ENCODE measurements at regions not wholly inside any gene's neighbourhood (a gene's known extent, or its start where the extent isn't known, plus 50 kb on each side); places are given as distances from the start of the nearest gene placed in this dataset.
"Not testable (repeated sequence)": the region's sequence is repeated elsewhere in the genome, so short reads cannot be mapped to it uniquely, and the experiment has no call there.

- DNase-seq (ENCODE audit: low spot score): no peak
- FAIRE-seq: no peak
Observed at GRCh38 chr6:68025764-68026163, 609.3 kb upstream of the ADGRB3 start.

GRCh38 chr6:68024570-68025269, 610.4 kb upstream of the ADGRB3 start:
- no peak for DNase-seq (ENCODE audit: low spot score)
- FAIRE-seq: no peak

- FAIRE-seq; DNase-seq (ENCODE audit: low spot score): not testable (repeated sequence)
Observed at GRCh38 chr6:68022968-68023367, 612.1 kb upstream of the ADGRB3 start.

- FAIRE-seq: no peak
- DNase-seq (ENCODE audit: low spot score): no peak
Observed at GRCh38 chr6:68013780-68014515, 621.1 kb upstream of the ADGRB3 start.

- DNase-seq (ENCODE audit: low spot score) (no peak), FAIRE-seq (no peak)
Observed at GRCh38 chr6:68012822-68013221, 622.3 kb upstream of the ADGRB3 start.

- DNase-seq (ENCODE audit: low spot score) (no peak), FAIRE-seq (no peak)
Observed at GRCh38 chr6:68010936-68011335, 624.1 kb upstream of the ADGRB3 start.

GRCh38 chr6:68008445-68008844, 626.6 kb upstream of the ADGRB3 start:
- no peak for DNase-seq (ENCODE audit: low spot score)
- no peak for FAIRE-seq

- FAIRE-seq: no peak
- no peak for DNase-seq (ENCODE audit: low spot score)
Observed at GRCh38 chr6:68007717-68008116, 627.4 kb upstream of the ADGRB3 start.

- DNase-seq (ENCODE audit: low spot score) (no peak), FAIRE-seq (no peak)
Observed at GRCh38 chr6:67986694-67987232, 648.3 kb upstream of the ADGRB3 start.

- FAIRE-seq: no peak
Observed at GRCh38 chr6:67976486-67976885, 658.6 kb upstream of the ADGRB3 start.

GRCh38 chr6:67974931-67975330, 660.2 kb upstream of the ADGRB3 start:
- peak; percentile 40 for FAIRE-seq
- no peak for DNase-seq (ENCODE audit: low spot score)

More at GRCh38 chr6:67976486-67976885, 658.6 kb upstream of the ADGRB3 start:
- DNase-seq (ENCODE audit: low spot score): no peak

- no peak for FAIRE-seq
- no peak for DNase-seq (ENCODE audit: low spot score)
Observed at GRCh38 chr6:67971812-67972211, 663.3 kb upstream of the ADGRB3 start.

GRCh38 chr6:67966830-67967229, 668.3 kb upstream of the ADGRB3 start:
- DNase-seq (ENCODE audit: low spot score): no peak
- FAIRE-seq: no peak

GRCh38 chr6:67956352-67956751, 678.7 kb upstream of the ADGRB3 start:
- FAIRE-seq (no peak), DNase-seq (ENCODE audit: low spot score) (no peak)

- FAIRE-seq (no peak), DNase-seq (ENCODE audit: low spot score) (no peak)
Observed at GRCh38 chr6:67952948-67953347, 682.1 kb upstream of the ADGRB3 start.

GRCh38 chr6:67952121-67952520, 683.0 kb upstream of the ADGRB3 start:
- DNase-seq (ENCODE audit: low spot score) (no peak), FAIRE-seq (no peak)

- DNase-seq (ENCODE audit: low spot score); FAIRE-seq: not testable (repeated sequence)
Observed at GRCh38 chr6:67947762-67948161, 687.3 kb upstream of the ADGRB3 start.

- FAIRE-seq: no peak
- no peak for DNase-seq (ENCODE audit: low spot score)
Observed at GRCh38 chr6:67935976-67936477, 699.1 kb upstream of the ADGRB3 start.

- DNase-seq (ENCODE audit: low spot score) (no peak), FAIRE-seq (no peak)
Observed at GRCh38 chr6:67933278-67933677, 701.8 kb upstream of the ADGRB3 start.

- not testable (repeated sequence) for FAIRE-seq; DNase-seq (ENCODE audit: low spot score)
Observed at GRCh38 chr6:67922588-67922987, 712.5 kb upstream of the ADGRB3 start.

- DNase-seq (ENCODE audit: low spot score); FAIRE-seq: not testable (repeated sequence)
Observed at GRCh38 chr6:67920040-67920439, 715.0 kb upstream of the ADGRB3 start.

- FAIRE-seq: no peak
- DNase-seq (ENCODE audit: low spot score): no peak
Observed at GRCh38 chr6:67916399-67916798, 718.7 kb upstream of the ADGRB3 start.
